IMR-90 (cell line): ENCODE measurements at regions not wholly inside any gene's neighbourhood (a gene's known extent, or its start where the extent isn't known, plus 50 kb on each side); places are given as distances from the start of the nearest gene placed in this dataset.

Experiments used
- ATAC-seq: fragments of 200-7000 bp; cut with Tn5 transposase; 2 replicates; pipeline ENCODE4 v1.9.1; 2020; ENCODE audit warnings: low read depth, mild to moderate bottlenecking, moderate library complexity
- BruUV-seq: library from RNA; stranded (reverse); fragments of 400-500 nt; replicated peaks from 2 replicates; lab custom pipeline; 2021; lab: Mats Ljungman, UMichigan
- CTCF ChIA-PET: fragments of 300-600 bp; formaldehyde crosslinking; extraction: SDS; loops from one replicate; lab custom pipeline; 2021; ENCODE audit warnings: antibody characterized with exemption; lab: Yijun Ruan, JAX
- POLR2A ChIA-PET: fragments of 300-600 bp; sonication (Branson Sonifier 250); formaldehyde crosslinking; loops from one replicate; lab custom pipeline; 2022; ENCODE audit warnings: antibody characterized with exemption; ENCODE audit not compliant: unreplicated experiment; lab: Charles Lee
- DNase-seq: peaks from one replicate; pipeline ENCODE4 v3.0.0; 2013
- H2AFZ ChIP-seq: replicated peaks from 2 replicates; pipeline ENCODE3; 2013; ENCODE audit warnings: low read length, mild to moderate bottlenecking; ENCODE audit not compliant: poor library complexity
- H2AK5ac ChIP-seq: 2 replicates; pipeline ENCODE4 v1.6.1; 2013; ENCODE audit warnings: low read depth, low read length, inconsistent platforms
- H2AK9ac ChIP-seq: replicated peaks from 2 replicates; pipeline ENCODE3; 2013; ENCODE audit warnings: mild to moderate bottlenecking, low read depth, low read length, moderate library complexity; ENCODE audit not compliant: poor library complexity
- H2BK120ac ChIP-seq: 2 replicates; pipeline ENCODE4 v1.6.1; 2013; ENCODE audit warnings: low read depth, low read length, inconsistent platforms
- H2BK15ac ChIP-seq: 3 replicates; pipeline ENCODE4 v1.6.1; 2013; ENCODE audit warnings: low read depth, low read length, inconsistent platforms
- H2BK20ac ChIP-seq: 2 replicates; pipeline ENCODE4 v1.6.1; 2013; ENCODE audit warnings: low read depth, mild to moderate bottlenecking, inconsistent platforms, low read length, moderate library complexity
- H2BK5ac ChIP-seq: 2 replicates; pipeline ENCODE4 v1.6.1; 2013; ENCODE audit warnings: mild to moderate bottlenecking, low read depth, low read length, inconsistent platforms; ENCODE audit not compliant: poor library complexity, severe bottlenecking
- H3K14ac ChIP-seq: replicated peaks from 2 replicates; pipeline ENCODE4 v1.6.1; 2013; ENCODE audit warnings: low read depth, low read length, inconsistent platforms
- H3K18ac ChIP-seq: 2 replicates; pipeline ENCODE4 v1.6.1; 2013; ENCODE audit warnings: low read depth, low read length, control low read depth
- H3K23ac ChIP-seq: 2 replicates; pipeline ENCODE4 v1.6.1; 2013; ENCODE audit warnings: low read depth, low read length, inconsistent platforms
- H3K27ac ChIP-seq: 2 replicates; pipeline ENCODE4 v1.5.1; 2013; ENCODE audit warnings: mild to moderate bottlenecking, control low read depth, low read length; ENCODE audit not compliant: insufficient read depth
- H3K27me3 ChIP-seq: 2 replicates; pipeline ENCODE4 v1.6.1; 2013; ENCODE audit warnings: low read length; ENCODE audit not compliant: control insufficient read depth, insufficient read depth
- H3K36me3 ChIP-seq: 2 replicates; pipeline ENCODE4 v1.6.1; 2013; ENCODE audit warnings: low read length, mixed read lengths; ENCODE audit not compliant: control insufficient read depth, insufficient read depth
- H3K4ac ChIP-seq: 2 replicates; pipeline ENCODE4 v1.6.1; 2013; ENCODE audit warnings: low read depth, low read length, inconsistent platforms
- H3K4me1 ChIP-seq: 2 replicates; pipeline ENCODE4 v1.6.1; 2013; ENCODE audit warnings: low read length, mixed read lengths; ENCODE audit not compliant: control insufficient read depth, insufficient read depth
- H3K4me2 ChIP-seq: 2 replicates; pipeline ENCODE4 v1.6.1; 2013; ENCODE audit warnings: low read depth, mild to moderate bottlenecking, control low read depth, low read length, moderate library complexity
- H3K4me3 ChIP-seq: 2 replicates; pipeline ENCODE4 v1.5.1; 2013; ENCODE audit warnings: low read depth, mild to moderate bottlenecking, control low read depth, low read length, moderate library complexity; ENCODE audit not compliant: insufficient read depth
- H3K56ac ChIP-seq: 2 replicates; pipeline ENCODE4 v1.6.1; 2013; ENCODE audit warnings: low read length, inconsistent platforms; ENCODE audit not compliant: insufficient read depth; ENCODE audit errors: extremely low read depth
- H3K79me1 ChIP-seq, 2 experiments: 2 replicates each; pipeline ENCODE4 v1.6.1; 2013; ENCODE audit warnings: low read length in 2 of 2, inconsistent platforms in 1 of 2, low read depth in 1 of 2
- H3K9ac ChIP-seq: 2 replicates; pipeline ENCODE4 v1.6.1; 2013; ENCODE audit warnings: low read depth, low read length, control low read depth
- H3K9me1 ChIP-seq: 2 replicates; pipeline ENCODE4 v1.6.1; 2013; ENCODE audit warnings: low read length, inconsistent platforms; ENCODE audit not compliant: insufficient read depth
- H3K9me3 ChIP-seq: 2 replicates; pipeline ENCODE4 v1.6.1; 2013; ENCODE audit warnings: low read length; ENCODE audit not compliant: control insufficient read depth, insufficient read depth
- H4K20me1 ChIP-seq: 2 replicates; pipeline ENCODE4 v1.6.1; 2013; ENCODE audit warnings: low read length, inconsistent platforms; ENCODE audit not compliant: insufficient read depth
- H4K5ac ChIP-seq: 2 replicates; pipeline ENCODE4 v1.6.1; 2013; ENCODE audit warnings: mild to moderate bottlenecking, low read depth, low read length, control low read depth
- H4K8ac ChIP-seq, 2 experiments: 2 replicates each; pipeline ENCODE4 v1.6.1; 2013; ENCODE audit warnings: low read depth in 2 of 2, low read length in 2 of 2, control low read depth in 1 of 2, inconsistent platforms in 1 of 2
- H4K91ac ChIP-seq: 2 replicates; pipeline ENCODE4 v1.6.1; 2013; ENCODE audit warnings: low read depth, low read length, inconsistent platforms; ENCODE audit not compliant: insufficient read depth
- CEBPB ChIP-seq: IDR thresholded peaks from 2 replicates; pipeline ENCODE4 v1.6.1; 2012; ENCODE audit warnings: low read depth, low read length, improper control_type of control experiment
- CHD1 ChIP-seq: IDR thresholded peaks from 2 replicates; pipeline ENCODE4 v1.6.1; 2012; ENCODE audit warnings: low read depth, low read length, improper control_type of control experiment
- ELK1 ChIP-seq: fragments of 150-350 bp; IDR thresholded peaks from 2 replicates; pipeline ENCODE4 v1.6.1; 2016; ENCODE audit warnings: low read depth, mild to moderate bottlenecking, low read length, moderate library complexity, borderline replicate concordance
- FOS ChIP-seq: fragments of 150-350 bp; IDR thresholded peaks from 2 replicates; pipeline ENCODE4 v1.6.1; 2016; ENCODE audit warnings: low read depth, low read length
- MAFK ChIP-seq: IDR thresholded peaks from 2 replicates; pipeline ENCODE4 v1.6.1; 2012; ENCODE audit warnings: low read depth, low read length, improper control_type of control experiment
- MXI1 ChIP-seq: IDR thresholded peaks from 2 replicates; pipeline ENCODE4 v1.6.1; 2012; ENCODE audit warnings: low read depth, mild to moderate bottlenecking, low read length, moderate library complexity, borderline replicate concordance
- NFE2L2 ChIP-seq: fragments of 150-350 bp; IDR thresholded peaks from 2 replicates; pipeline ENCODE4 v1.6.1; 2016; ENCODE audit warnings: low read depth, mild to moderate bottlenecking, low read length
- POLR2A ChIP-seq: IDR thresholded peaks from 2 replicates; pipeline ENCODE4 v1.6.1; 2012; ENCODE audit warnings: mild to moderate bottlenecking, low read depth, low read length
- RAD21 ChIP-seq: IDR thresholded peaks from 2 replicates; pipeline ENCODE4 v1.6.1; 2012; ENCODE audit warnings: low read length, improper control_type of control experiment
- RCOR1 ChIP-seq: IDR thresholded peaks from 2 replicates; pipeline ENCODE4 v1.6.1; 2012; ENCODE audit warnings: mild to moderate bottlenecking, low read length, improper control_type of control experiment; ENCODE audit not compliant: insufficient replicate concordance
- RFX5 ChIP-seq: IDR thresholded peaks from 2 replicates; pipeline ENCODE4 v1.8.0; 2012; ENCODE audit warnings: low read depth, mild to moderate bottlenecking, low read length, moderate library complexity
- dilution Hi-C: fragments of 300-500 bp; cut with HindIII; formaldehyde crosslinking; loops from one replicate; pipeline ENCODE4 v1.14.3; 2018; ENCODE audit warnings: low sequenced_read_pairs; ENCODE audit not compliant: unreplicated experiment
- in situ Hi-C: fragments of 300-500 bp; cut with MboI; formaldehyde crosslinking; loops from 3 replicates; pipeline ENCODE4 v1.14.3; 2019; ENCODE audit warnings: low sequenced_read_pairs, inconsistent platforms, mixed read lengths
- intact Hi-C: fragments of 100-400 bp; cut with micrococcal nuclease; formaldehyde crosslinking; loops from 2 replicates; pipeline ENCODE4 v1.10.0; 2022
- TF ChIP-seq, protein P1 (sequence below): fragments of 150-350 bp; IDR thresholded peaks from 2 replicates; pipeline ENCODE4 v1.6.1; 2017; ENCODE audit warnings: mild to moderate bottlenecking, antibody characterized with exemption, low read length, low read depth
- TF ChIP-seq, protein P2 (sequence below): conservative IDR thresholded peaks from 2 replicates; pipeline ENCODE4 v1.5.1; 2012; ENCODE audit warnings: mild to moderate bottlenecking, low read depth, low read length, improper control_type of control experiment

DNA sequence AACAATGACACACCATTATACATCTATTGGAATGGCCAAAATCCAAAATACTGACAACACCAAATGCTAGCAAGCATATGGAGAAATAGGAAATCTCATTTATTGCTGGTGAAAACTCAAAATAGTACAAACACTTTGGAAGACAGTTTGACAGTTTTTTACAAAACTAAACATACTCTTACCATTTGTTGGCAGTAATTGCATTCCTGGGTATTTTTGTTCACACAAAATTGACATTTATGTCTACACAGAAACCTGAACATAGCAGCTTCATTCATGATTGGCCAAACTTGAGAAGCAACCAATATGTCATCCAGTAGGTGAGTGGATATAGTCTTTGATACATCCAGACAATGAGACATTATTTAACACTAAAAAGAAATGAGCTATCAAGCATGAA lies 489.9 kb downstream of the PLOD2 start:
- Histone ChIP-seq H2AFZ (no peak overlapping the region), H4K20me1 (no peaks in the 10 kb centered on the region), H3K79me1 (no peaks in the 10 kb centered on the region), H3K23ac (no peak overlapping the region), H2AK9ac (no peak overlapping the region), H3K36me3 (no peaks in the 10 kb centered on the region), H3K4me1 (no peaks in the 10 kb centered on the region), H3K4ac (no peak overlapping the region), H4K5ac (no peak overlapping the region), H2AK5ac (no peak overlapping the region), H3K4me3 (no peak overlapping the region), H2BK20ac (no peak overlapping the region), H3K27me3 (no peaks in the 10 kb centered on the region), H3K14ac (no peak overlapping the region), H3K9me3 (no peaks in the 10 kb centered on the region; the same call in 1 of the 2 replicates), H3K4me2 (no peak overlapping the region), H4K8ac (no peak overlapping the region), H3K27ac (no peak overlapping the region), H2BK15ac (no peak overlapping the region), H3K9me1 (no peaks in the 10 kb centered on the region), H2BK5ac (no peak overlapping the region), H4K91ac (no peak overlapping the region), H3K56ac (no peak overlapping the region), H3K18ac (no peak overlapping the region), H3K9ac (no peak overlapping the region), H2BK120ac (no peak overlapping the region)
- DNase-seq (no peak), ATAC-seq (no peak)
- BruUV-seq: no TSS peak
- TF ChIP-seq, protein P1, sequence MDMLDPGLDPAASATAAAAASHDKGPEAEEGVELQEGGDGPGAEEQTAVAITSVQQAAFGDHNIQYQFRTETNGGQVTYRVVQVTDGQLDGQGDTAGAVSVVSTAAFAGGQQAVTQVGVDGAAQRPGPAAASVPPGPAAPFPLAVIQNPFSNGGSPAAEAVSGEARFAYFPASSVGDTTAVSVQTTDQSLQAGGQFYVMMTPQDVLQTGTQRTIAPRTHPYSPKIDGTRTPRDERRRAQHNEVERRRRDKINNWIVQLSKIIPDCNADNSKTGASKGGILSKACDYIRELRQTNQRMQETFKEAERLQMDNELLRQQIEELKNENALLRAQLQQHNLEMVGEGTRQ: no peak
- TF ChIP-seq MXI1 (no peak), CEBPB (no peak), RCOR1 (no peak), FOS (no peak), RFX5 (no peak), RAD21 (no peak), ELK1 (no peak), MAFK (no peak), POLR2A (no peak), NFE2L2 (no peak), CHD1 (no peak)
- TF ChIP-seq, protein P2, sequence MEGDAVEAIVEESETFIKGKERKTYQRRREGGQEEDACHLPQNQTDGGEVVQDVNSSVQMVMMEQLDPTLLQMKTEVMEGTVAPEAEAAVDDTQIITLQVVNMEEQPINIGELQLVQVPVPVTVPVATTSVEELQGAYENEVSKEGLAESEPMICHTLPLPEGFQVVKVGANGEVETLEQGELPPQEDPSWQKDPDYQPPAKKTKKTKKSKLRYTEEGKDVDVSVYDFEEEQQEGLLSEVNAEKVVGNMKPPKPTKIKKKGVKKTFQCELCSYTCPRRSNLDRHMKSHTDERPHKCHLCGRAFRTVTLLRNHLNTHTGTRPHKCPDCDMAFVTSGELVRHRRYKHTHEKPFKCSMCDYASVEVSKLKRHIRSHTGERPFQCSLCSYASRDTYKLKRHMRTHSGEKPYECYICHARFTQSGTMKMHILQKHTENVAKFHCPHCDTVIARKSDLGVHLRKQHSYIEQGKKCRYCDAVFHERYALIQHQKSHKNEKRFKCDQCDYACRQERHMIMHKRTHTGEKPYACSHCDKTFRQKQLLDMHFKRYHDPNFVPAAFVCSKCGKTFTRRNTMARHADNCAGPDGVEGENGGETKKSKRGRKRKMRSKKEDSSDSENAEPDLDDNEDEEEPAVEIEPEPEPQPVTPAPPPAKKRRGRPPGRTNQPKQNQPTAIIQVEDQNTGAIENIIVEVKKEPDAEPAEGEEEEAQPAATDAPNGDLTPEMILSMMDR: no peak
- dilution Hi-C loops: no loop called here
- CTCF ChIA-PET: no interaction called here
- in situ Hi-C loops: no loop called here
- POLR2A ChIA-PET: no interaction called here
- intact Hi-C loops: no loop called here
